ENCODE measurements at regions not wholly inside any gene's neighbourhood (a gene's known extent, or its start where the extent isn't known, plus 50 kb on each side); places are given as distances from the start of the nearest gene placed in this dataset.
"Not testable (repeated sequence)": the region's sequence is repeated elsewhere in the genome, so short reads cannot be mapped to it uniquely, and the experiment has no call there.

DNA sequence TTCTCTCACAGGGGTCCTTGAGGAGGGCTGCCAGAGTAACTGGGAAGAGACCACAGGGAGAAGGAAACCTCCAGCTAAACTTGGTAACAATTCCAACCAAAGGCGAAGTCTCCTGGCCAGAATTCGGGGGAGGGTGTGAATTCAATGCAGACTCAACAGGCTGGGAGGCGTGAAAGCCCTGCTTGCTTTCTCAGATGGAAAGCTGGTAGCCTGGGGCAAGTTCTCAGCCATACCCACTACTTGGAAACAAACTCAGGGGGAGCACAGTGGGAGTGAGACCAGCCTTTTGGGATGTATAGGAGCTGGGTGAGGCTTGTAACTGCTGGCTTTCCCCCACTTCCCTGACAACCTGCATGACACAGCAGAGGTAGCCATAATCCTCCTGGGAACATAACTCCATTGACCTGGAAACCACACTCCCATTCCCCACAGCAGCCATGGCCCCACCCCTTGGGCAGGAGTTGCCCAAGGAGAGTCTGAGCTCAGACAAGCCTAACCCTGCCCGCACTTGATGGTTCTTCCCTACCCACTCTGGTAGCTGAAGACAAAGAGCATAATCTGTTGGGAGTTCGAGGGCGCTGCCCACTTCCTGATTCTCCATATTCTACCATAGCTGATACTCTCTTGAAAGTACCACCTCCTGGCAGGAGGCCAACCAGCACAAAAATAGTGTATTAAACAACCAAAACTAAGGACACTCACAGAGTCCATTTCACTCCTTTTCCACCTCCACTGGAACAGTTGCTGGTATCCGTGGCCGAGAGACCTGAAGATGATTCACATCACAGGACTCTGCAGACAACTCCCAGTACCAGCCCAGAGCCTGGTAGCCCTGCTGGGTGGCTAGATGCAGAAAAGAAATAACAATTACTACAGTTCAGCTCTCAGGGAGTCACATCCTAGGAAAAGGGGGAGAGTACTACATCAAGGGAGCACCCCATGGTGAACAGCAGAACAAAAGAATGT, 123.8 kb downstream of the FAM170A start:
- Histone ChIP-seq H2AFZ (ENCODE audit: low read length) (no peak overlapping the region), H3K4me1 (ENCODE audit: insufficient read depth, low read length, poor library complexity, severe bottlenecking) (no peaks in the 10 kb centered on the region), H3K9me2 (ENCODE audit: insufficient read depth, low read length) (no peaks in the 10 kb centered on the region), H3K36me3 (ENCODE audit: insufficient read depth, low read length) (no peaks in the 10 kb centered on the region), H3K4me3 (ENCODE audit: low read depth, low read length, poor library complexity, severe bottlenecking) (no peak overlapping the region), H4K20me1 (ENCODE audit: insufficient read depth, low read length) (no peaks in the 10 kb centered on the region), H3K9me3 (ENCODE audit: low read length) (no peaks in the 10 kb centered on the region), H3K79me2 (ENCODE audit: insufficient read depth, low read depth, low read length) (no peaks in the 10 kb centered on the region), H3K27ac (ENCODE audit: low read depth, low read length, poor library complexity, severe bottlenecking) (no peak overlapping the region), H3K4me2 (ENCODE audit: low read length) (no peak overlapping the region)
- no peak for TF ChIP-seq EZH2phosphoT487 (IDR thresholded peaks at IDR 0.05; ENCODE audit: borderline replicate concordance, low read depth, low read length)
- TF ChIP-seq, protein P1, sequence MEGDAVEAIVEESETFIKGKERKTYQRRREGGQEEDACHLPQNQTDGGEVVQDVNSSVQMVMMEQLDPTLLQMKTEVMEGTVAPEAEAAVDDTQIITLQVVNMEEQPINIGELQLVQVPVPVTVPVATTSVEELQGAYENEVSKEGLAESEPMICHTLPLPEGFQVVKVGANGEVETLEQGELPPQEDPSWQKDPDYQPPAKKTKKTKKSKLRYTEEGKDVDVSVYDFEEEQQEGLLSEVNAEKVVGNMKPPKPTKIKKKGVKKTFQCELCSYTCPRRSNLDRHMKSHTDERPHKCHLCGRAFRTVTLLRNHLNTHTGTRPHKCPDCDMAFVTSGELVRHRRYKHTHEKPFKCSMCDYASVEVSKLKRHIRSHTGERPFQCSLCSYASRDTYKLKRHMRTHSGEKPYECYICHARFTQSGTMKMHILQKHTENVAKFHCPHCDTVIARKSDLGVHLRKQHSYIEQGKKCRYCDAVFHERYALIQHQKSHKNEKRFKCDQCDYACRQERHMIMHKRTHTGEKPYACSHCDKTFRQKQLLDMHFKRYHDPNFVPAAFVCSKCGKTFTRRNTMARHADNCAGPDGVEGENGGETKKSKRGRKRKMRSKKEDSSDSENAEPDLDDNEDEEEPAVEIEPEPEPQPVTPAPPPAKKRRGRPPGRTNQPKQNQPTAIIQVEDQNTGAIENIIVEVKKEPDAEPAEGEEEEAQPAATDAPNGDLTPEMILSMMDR (conservative IDR thresholded peaks at IDR 0.05; ENCODE audit: low read length): no peak
- no TSS peak for BruUV-seq (replicated peaks)
- POLR2A ChIA-PET: interaction anchor here (0.6 to 1.1 kb wide), 2 partner anchors 12 to 1136 kb away, joined by 3 read pairs; no protein-coding TSS in a partner anchor
- intact Hi-C loops (cut with micrococcal nuclease; ENCODE audit: unreplicated experiment): no loop called here
- CTCF ChIA-PET (ENCODE audit: unreplicated experiment): no interaction called here
- no peak for DNase-seq (ENCODE audit: low spot score)

DNA sequence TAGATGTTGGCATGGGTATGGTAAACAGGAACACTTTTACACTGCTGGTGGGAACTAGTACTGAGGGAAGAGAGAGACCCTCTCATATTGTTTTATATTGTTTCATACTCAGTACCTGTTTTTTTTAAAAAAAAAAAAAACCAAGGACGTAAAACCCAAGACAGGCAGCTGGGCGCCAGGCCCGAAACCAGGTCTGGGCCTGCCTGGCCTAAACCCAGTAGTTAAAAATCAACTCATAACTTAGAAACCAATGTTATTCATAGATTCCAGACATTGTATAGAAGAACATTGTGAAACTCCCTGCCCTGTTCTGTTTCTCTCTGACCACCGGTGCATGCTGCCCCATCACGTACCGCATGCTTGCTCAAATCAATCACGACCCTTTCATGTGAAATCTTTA, 125.5 kb downstream of the FAM170A start:
- H3K36me3 ChIP-seq (ENCODE audit: insufficient read depth, low read length); intact Hi-C loops (cut with micrococcal nuclease; ENCODE audit: unreplicated experiment); H3K9me2 ChIP-seq (ENCODE audit: insufficient read depth, low read length); H3K4me3 ChIP-seq (ENCODE audit: low read depth, low read length, poor library complexity, severe bottlenecking); POLR2A ChIA-PET; H3K9me3 ChIP-seq (ENCODE audit: low read length); BruUV-seq (replicated peaks); H3K27ac ChIP-seq (ENCODE audit: low read depth, low read length, poor library complexity, severe bottlenecking); H4K20me1 ChIP-seq (ENCODE audit: insufficient read depth, low read length); H3K4me1 ChIP-seq (ENCODE audit: insufficient read depth, low read length, poor library complexity, severe bottlenecking); DNase-seq (ENCODE audit: low spot score); H2AFZ ChIP-seq (ENCODE audit: low read length); H3K4me2 ChIP-seq (ENCODE audit: low read length); H3K79me2 ChIP-seq (ENCODE audit: insufficient read depth, low read depth, low read length): not testable (repeated sequence)
- CTCF ChIA-PET (ENCODE audit: unreplicated experiment): interaction anchor here (0.6 kb wide), 1 partner anchor 76 kb away, joined by 3 read pairs; no protein-coding TSS in a partner anchor

DNA sequence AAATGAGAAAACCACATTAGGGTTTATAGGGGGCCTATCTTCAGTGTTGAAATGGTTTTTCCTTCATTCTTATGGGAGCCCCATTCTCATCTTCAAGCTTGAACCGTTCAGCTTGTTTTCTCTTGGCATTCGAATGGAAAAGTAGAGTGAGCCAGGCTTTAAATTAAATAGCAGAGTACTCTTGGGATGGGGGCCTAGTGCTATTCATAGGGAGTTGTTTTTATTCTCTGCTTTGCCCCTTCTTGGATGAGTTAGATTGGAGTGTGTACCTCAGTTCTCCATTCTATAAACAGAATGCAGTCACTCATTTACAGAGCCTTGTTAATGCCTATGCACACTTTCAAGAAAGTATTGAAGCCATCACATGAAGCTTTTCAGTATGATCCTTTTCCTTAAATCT, 127.9 kb downstream of the FAM170A start:
- Histone ChIP-seq H3K36me3 (ENCODE audit: insufficient read depth, low read length) (no peaks in the 10 kb centered on the region), H3K9me3 (ENCODE audit: low read length) (no peaks in the 10 kb centered on the region), H3K4me1 (ENCODE audit: insufficient read depth, low read length, poor library complexity, severe bottlenecking) (no peaks in the 10 kb centered on the region), H3K4me2 (ENCODE audit: low read length) (no peak overlapping the region), H3K4me3 (ENCODE audit: low read depth, low read length, poor library complexity, severe bottlenecking) (no peak overlapping the region), H3K79me2 (ENCODE audit: insufficient read depth, low read depth, low read length) (no peaks in the 10 kb centered on the region), H3K27ac (ENCODE audit: low read depth, low read length, poor library complexity, severe bottlenecking) (no peak overlapping the region), H2AFZ (ENCODE audit: low read length) (no peak overlapping the region), H4K20me1 (ENCODE audit: insufficient read depth, low read length) (no peaks in the 10 kb centered on the region), H3K9me2 (ENCODE audit: insufficient read depth, low read length) (no peaks in the 10 kb centered on the region)
- intact Hi-C loops (cut with micrococcal nuclease; ENCODE audit: unreplicated experiment): no loop called here
- ChIA-PET CTCF (ENCODE audit: unreplicated experiment) (no interaction called here), POLR2A (interaction anchor here (0.5 kb wide), 1 partner anchor 1366 kb away, joined by 3 read pairs; no protein-coding TSS in a partner anchor)
- BruUV-seq (replicated peaks): no TSS peak
- TF ChIP-seq, protein P1 (conservative IDR thresholded peaks at IDR 0.05; ENCODE audit: low read length): no peak
- TF ChIP-seq EZH2phosphoT487 (IDR thresholded peaks at IDR 0.05; ENCODE audit: borderline replicate concordance, low read depth, low read length): no peak
- no peak for DNase-seq (ENCODE audit: low spot score)

DNA sequence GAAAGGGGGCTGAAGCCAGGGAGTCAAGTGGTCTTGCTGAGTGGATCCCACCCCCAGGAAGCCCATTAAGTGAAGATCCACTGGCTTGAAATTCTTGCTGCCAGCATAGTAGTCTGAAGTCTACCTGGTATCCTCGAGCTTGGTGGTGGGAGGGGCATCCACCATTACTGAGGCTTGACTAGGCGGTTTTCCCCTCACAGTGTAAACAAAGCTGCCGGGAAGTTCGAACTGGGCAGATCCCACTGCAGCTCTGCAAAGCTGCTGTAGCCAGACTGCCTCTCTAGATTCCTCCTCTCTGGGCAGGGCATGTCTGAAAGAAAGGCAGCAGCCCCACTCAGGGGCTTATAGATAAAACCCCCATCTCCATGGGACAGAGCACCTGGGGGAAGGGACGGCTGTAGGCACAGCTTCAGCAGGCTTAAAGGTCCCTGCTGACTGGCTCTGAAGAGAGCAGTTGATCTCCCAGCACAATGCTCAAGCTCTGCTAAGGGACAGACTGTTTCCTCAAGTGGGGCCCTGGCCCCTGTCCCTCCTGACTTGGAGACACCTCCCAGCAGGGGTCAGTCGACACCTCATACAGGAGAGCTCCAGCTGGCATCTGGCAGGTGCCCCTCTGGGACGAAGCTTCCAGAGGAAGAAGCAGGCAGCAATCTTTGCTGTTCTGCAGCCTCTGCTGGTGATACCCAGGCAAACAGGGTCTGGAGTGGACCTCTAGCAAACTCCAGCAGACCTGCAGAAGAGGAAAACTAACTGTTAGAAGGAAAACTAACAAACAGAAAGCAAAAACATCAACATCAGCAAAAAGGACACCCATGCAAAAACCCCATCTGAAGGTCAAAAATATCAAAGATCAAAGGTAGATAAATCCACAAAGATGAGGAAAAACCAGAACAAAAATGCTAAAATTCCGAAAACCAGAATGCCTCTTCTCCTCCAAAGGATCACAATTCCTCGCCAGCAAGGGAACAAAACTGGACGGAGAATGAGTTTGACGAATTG, 140.6 kb downstream of the FAM170A start:
- BruUV-seq (replicated peaks); H3K27ac ChIP-seq (ENCODE audit: low read depth, low read length, poor library complexity, severe bottlenecking); H3K36me3 ChIP-seq (ENCODE audit: insufficient read depth, low read length); H4K20me1 ChIP-seq (ENCODE audit: insufficient read depth, low read length); H3K9me3 ChIP-seq (ENCODE audit: low read length); H3K4me2 ChIP-seq (ENCODE audit: low read length); H3K79me2 ChIP-seq (ENCODE audit: insufficient read depth, low read depth, low read length); CTCF ChIA-PET (ENCODE audit: unreplicated experiment); H3K4me3 ChIP-seq (ENCODE audit: low read depth, low read length, poor library complexity, severe bottlenecking); H3K4me1 ChIP-seq (ENCODE audit: insufficient read depth, low read length, poor library complexity, severe bottlenecking); H2AFZ ChIP-seq (ENCODE audit: low read length); H3K9me2 ChIP-seq (ENCODE audit: insufficient read depth, low read length); DNase-seq (ENCODE audit: low spot score); POLR2A ChIA-PET: not testable (repeated sequence)
- intact Hi-C loops (cut with micrococcal nuclease; ENCODE audit: unreplicated experiment): loop anchor here (2.0 kb wide), 1 partner anchor 299 kb away; no protein-coding TSS in a partner anchor

All from OCI-LY7 (cell line).